GM18951 (cell line): ENCODE measurements at regions not wholly inside any gene's neighbourhood (a gene's known extent, or its start where the extent isn't known, plus 50 kb on each side); places are given as distances from the start of the nearest gene placed in this dataset.

Experiments
- POLR2A ChIP-seq: IDR thresholded peaks from 4 replicates; pipeline ENCODE4 v1.6.1; 2011; ENCODE audit warnings: mild to moderate bottlenecking; ENCODE audit not compliant: insufficient read length, insufficient read depth; ENCODE audit errors: extremely low read depth
- in situ Hi-C: fragments of 300-500 bp; cut with MboI; formaldehyde crosslinking; loops from one replicate; pipeline ENCODE4 v1.12.0; 2022; ENCODE audit warnings: low sequenced_read_pairs, mixed read lengths, inconsistent platforms; ENCODE audit not compliant: unreplicated experiment

DNA sequence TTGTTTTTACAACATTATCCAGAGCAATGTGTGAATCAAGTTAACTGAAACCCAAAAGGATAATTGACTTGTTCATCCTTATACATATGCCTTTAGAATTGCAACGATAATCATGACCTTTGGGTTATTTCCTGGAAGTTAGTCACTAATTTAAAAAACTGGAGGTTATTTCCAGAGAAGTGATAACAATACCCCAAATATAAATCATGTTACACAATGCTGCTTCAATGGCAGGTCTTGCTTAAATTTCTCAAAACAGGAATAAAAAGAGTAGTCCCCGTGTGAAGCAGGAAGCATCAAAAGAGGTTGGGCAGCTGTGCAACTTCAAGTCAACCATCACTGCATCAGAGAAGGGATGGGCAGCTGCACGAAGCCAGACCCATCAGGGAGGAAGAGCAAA, 134.4 kb downstream of the EFNB2 start:
- no peak for TF ChIP-seq POLR2A
- in situ Hi-C loops, result no loop called here

DNA sequence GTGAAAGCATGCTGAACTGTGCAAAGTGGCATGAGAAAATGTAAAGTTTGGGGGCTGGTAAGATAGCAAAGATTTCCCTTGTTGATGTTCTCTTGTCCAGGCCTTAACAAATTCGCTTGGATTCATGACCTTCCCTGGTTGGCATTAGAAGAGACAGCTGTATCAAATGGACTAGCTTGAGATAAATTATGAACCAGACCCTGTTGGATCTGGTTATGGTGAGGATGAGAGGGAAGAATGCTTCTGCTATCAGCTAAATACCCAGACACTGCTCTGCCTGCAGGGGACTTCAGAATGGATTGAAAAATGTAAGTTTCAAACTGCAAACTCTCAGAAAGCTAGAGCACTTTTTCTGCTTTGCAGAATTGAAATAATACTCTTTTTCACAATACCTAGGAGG, 135.2 kb downstream of the EFNB2 start:
- in situ Hi-C loops, result no loop called here
- no peak for TF ChIP-seq POLR2A

DNA sequence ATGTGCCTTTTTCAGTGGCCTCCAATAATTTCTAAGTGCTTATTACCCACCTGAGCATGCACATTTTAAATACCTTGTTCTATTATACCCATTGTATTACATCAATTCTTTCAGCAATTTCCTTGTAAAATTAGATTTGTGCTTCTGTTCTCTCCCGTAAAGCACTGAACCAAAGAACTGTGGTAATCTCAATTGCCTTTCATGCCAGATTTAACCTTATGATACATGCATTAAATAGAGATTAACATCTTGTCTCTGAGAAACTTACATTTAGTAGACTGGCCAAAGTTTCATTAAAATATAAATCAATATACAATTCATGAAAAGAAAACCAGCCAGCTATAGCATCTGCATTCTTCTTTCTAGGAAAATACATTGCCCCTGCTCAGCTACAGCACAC, 137.2 kb downstream of the EFNB2 start:
- no peak for TF ChIP-seq POLR2A

DNA sequence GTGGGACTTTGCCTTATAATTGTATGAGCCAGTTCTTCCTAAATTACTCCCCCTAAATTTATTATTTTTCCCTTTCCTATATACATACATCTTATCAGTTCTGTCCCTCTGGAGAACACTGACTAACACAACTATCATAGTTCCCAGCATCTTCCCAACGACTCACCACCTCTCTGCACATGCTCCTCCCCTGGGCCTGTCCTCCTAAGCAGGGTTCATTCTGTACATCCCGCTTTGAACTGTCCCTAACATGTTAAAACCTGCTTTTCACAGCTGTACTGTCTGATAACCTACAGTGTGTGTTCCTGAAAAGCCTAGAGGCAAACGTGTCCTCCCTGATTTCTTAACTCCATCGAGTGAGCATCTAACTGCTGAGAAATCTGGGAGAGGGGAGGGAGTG, 141.7 kb downstream of the EFNB2 start:
- in situ Hi-C loops, result no loop called here
- no peak for TF ChIP-seq POLR2A

More for the DNA sequence above, 137.2 kb downstream of the EFNB2 start:
- in situ Hi-C loops, result no loop called here

DNA sequence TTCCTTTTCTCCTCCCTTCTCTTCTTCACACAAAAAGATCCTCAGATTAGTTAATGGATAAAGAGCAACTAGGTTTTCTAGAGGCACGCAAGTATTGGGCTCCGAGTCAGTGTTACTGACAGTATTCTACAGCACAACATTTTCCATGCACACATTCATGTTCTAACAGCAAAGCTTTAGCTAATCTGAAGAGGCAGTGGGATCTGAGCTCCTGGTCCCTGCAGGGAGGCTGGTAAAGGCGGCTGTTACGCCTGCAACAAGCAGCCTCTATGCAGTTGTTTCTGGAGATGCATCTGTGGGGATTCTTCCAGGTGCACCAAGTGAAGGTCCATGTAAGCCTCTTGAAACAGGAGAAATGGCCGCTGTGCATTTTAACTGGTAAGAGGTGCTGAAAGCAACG, 143.8 kb downstream of the EFNB2 start:
- no peak for TF ChIP-seq POLR2A
- in situ Hi-C loops, result no loop called here

DNA sequence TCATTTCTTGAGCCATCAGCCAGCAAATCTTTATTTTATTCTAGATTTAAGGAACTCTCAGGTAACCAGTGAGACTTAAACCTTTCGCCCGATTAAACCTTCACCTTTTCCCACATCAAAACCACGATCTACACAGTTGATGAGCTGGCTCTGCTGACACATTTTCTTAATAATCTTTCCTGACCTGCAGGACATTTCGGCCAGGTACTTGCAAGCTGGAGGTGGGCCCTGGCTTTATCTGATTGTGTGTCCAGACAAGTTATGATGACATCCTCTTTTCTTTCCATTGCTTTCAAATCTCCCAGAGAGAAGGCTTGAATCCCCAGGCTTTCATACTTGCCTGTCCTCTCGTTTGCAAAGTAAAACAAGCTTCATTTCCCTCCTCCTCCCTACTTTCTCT, 144.2 kb downstream of the EFNB2 start:
- no peak for TF ChIP-seq POLR2A
- in situ Hi-C loops, result no loop called here

DNA sequence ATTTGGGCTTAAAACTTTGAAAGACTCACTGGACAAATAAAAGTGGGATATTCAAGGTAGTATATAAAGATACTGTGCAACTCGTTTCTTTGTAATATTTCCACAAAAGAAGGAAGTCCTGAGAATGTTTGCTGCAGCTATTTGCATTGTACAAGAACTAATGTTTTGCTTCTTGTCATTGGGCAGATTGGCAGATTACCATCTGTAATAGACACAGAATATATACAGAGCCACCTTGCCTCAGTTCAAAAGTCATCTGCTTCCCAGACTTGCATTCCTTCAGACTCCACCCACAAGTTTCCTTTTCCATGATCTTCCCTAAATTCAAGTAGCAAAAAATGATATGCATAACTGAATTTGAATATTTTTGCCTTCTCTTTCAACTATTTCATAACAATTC, 145.1 kb downstream of the EFNB2 start:
- no peak for TF ChIP-seq POLR2A
- in situ Hi-C loops, result no loop called here

DNA sequence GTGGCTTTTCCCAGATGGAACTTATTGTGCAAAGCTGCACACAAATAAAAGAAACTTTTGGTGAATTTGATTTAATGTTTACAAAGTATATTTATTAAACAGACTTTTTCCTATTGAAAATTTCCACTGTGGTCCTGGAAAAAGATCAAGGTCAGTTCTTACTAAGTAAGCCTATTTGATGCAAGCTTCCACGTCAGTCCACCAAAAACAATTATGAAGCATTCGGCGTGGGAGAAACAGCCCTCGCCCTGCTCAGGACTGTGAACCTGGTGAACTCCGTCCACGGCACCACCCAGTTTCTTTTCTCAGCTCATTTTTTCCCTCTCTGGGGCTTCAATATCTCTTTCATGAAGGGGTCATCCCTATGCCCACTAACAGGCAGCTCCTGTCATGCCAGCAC, 149.8 kb downstream of the EFNB2 start:
- TF ChIP-seq POLR2A, result no peak
- in situ Hi-C loops, result no loop called here

DNA sequence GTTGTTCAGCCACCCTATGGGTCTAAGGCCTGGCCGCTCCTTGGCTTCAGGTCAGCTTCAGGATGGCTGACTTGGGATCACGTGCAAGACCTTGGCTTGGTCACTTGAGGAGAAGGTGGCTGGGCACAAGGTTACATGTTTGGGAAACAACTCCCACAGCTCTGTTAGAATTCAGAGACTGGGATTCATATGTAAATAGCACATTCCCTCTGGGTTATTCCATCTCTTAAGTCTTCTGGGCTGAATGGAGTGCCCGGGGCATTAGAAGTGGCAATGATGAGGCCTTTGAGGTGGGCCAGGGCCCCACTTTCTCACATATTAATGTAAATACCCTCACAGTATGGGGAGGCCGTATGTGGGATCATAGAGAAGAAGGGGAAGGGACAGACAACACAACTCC, 150.9 kb downstream of the EFNB2 start:
- TF ChIP-seq POLR2A, result no peak
- in situ Hi-C loops, result no loop called here

DNA sequence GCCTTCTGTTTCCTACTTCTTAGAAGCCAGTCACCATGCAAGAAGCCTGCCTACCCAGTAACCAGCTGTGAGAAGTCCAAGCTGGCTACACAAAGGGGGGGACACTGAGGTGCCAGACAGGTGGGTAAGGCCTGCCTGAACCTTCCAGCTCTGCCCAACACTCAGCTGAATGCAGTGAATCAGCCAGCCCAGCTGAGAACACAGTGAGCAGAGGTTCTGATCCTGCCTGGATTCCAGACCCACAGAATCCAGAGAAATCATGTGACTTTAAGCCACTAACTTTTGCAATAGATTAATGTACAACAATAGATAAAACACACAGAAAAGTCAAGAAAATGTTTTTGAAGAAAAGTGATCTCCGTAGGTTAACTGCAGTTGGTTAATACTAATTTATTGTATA, 151.7 kb downstream of the EFNB2 start:
- in situ Hi-C loops, result no loop called here
- no peak for TF ChIP-seq POLR2A

DNA sequence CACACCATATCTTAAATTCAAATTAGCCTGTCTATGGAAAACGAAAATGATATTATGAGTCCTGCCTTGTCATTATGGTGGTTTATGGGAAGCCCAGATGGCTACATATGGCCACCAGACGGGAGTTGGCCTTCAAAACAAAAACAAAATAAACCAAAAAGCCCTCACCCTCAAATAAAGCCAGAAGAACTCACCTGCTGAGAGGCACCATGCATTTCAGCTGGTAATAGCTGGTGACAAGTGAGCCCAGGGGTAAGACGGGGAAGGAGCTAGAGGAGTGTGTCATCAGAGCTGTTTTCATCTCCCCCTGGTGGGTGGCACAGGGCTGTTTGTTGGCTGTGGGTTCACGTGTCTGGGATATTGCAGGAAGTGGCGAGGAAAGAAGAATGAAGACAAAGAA, 152.9 kb downstream of the EFNB2 start:
- in situ Hi-C loops, result no loop called here
- TF ChIP-seq POLR2A, result no peak

DNA sequence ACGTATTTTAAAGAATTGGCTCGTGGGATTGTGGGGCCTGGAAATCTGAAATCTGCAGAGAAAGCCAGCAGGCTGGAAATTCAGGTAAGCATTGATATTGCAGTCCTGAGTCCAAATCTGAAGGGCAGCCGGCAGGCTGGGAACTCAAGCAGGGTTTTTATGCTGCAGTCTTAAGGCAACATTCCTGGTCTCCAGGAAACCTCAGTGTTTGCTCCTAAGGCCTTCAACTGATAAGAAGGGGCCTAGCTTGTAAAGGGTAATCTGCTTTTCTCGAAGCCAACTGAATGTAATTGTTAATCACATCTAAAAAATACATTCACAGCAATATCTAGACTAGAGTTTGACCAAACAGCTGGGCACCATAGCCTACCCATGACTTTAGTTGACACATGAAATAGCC, 154.4 kb downstream of the EFNB2 start:
- no peak for TF ChIP-seq POLR2A
- in situ Hi-C loops, result no loop called here

DNA sequence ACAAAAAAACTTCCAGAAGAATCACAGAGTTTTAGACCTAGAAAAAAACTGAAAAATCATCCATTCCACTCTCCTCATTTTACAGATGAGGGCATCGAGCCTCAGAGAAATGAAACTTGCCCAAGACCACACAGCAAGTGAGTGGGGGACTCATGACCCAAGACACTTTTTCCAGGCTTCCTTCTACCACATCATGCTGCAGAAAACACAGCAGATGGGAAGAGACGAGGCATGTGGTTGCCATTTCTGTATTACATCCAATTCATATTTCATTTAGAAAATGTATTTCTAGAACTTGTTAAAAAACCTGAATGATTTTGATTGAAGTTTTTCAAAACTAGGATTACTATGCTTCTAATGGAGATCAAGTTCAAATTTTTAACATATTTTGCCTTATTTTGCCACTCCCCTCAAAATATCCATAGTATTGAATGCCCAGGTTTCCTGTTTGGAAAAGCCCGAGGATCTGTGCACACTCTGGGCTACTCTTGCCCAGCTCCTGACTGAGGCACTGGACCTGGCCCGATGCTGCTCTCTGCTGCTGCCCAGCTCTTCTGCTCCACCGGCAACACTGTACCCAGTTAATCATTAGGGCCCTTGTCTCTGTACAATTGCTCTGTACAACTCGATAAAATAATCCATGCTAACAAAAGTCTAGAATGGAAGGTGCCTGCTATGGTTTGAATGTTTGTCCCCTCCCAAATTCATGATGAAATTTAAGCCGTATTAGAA, 157.4 kb downstream of the EFNB2 start:
- in situ Hi-C loops, result no loop called here

DNA sequence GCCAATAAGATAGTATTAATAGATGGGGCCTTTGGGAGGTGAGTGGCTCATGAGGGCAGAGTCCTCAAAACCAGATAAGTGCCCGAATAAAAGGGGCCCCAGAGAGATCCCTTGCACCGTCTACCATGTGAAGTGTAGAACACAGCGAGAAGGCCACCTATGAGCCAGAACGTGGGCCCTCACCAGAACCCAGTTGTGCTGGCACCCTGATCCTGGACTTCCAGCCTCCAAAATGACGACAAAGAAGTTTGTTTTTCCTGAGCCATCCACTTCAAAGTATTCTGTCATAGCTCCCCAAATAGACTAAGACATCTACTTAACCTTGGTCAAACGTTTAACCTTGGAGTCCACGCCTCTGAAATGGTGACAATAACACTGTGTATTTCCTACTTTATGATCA, 158.1 kb downstream of the EFNB2 start:
- no peak for TF ChIP-seq POLR2A
- in situ Hi-C loops, result no loop called here

More for the DNA sequence above, 157.4 kb downstream of the EFNB2 start:
- no peak for TF ChIP-seq POLR2A
